ENCODE measurements at regions not wholly inside any gene's neighbourhood (a gene's known extent, or its start where the extent isn't known, plus 50 kb on each side); places are given as distances from the start of the nearest gene placed in this dataset.

GRCh38 chr6:156175433-156175832, 601.7 kb upstream of the ARID1B start:
- no peak for DNase-seq

- DNase-seq, result no peak
Measured at GRCh38 chr6:156174031-156174890, 602.9 kb upstream of the ARID1B start.

GRCh38 chr6:156169371-156169770, 607.8 kb upstream of the ARID1B start:
- DNase-seq, result no peak

- no peak for DNase-seq
Measured at GRCh38 chr6:156167625-156168071, 609.5 kb upstream of the ARID1B start.

DNA sequence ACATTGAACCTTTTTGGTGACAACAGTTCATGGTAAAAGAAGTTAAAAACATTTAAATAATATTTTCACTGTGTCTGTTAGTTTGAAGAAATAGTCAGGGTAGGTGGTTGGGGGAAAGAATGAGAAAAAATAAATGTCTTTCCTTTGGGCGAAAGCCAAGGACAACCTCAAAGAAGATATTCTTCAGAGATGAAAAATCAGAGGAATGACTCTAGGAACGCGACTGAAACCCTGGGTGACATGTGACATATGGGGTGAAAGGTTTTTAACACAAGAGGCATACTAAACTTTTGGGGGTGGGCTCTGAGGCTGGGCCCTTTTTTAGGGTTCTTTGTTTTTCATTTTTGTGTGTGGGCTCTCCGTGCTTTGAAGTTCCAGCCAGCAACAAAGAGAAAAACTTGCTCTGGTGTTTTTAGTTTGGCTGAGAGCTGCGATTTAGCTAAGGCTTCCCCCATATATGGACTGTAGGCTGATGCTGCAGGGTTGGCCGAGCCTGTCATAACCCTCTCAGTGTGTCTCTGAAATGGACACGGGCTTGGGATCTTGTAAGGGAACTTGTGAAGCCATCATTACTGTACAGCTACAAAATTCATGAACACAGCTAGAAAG, 610.1 kb upstream of the ARID1B start:
- no peak for DNase-seq

DNA sequence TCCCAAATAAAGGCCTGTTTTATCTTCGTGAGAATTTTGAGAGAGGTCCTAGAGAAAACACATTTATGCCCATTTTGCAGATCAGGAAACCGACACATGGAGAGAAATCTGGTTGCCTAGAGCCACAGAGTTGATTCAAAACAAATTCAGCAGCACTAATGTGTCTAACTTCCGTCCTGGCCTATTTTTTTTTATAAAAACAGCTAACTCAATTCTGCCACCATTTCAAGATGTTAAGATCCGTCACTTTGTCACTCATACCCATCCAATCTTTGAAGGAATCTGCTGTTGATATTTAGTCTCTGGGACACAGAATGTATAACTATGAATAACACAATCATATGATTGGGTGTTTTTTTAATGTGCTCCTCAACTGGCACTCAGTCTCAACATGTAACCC, 611.1 kb upstream of the ARID1B start:
- no peak for DNase-seq

- DNase-seq, result no peak
Measured at GRCh38 chr6:156164701-156165452, 612.3 kb upstream of the ARID1B start.

GRCh38 chr6:156163311-156163710, 613.9 kb upstream of the ARID1B start:
- DNase-seq, result no peak

DNA sequence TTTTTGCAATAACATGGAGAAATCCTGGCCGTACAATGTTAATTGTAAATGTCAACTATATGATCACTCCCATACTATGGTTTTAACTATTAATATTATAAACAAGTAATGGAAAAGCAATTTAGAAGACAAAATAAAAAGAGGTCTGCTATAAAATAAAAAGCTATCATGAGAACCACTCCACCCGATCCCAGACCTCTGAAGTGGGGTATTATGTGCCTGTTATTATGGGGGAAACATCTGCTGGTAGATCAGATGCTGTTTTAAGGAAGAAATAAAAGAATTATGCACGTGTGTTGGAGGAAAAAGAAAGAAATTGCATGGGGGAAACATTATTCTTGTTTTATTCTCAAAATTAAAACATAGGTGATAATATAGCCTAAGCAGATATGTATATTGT, 615.7 kb upstream of the ARID1B start:
- DNase-seq, result no peak

DNA sequence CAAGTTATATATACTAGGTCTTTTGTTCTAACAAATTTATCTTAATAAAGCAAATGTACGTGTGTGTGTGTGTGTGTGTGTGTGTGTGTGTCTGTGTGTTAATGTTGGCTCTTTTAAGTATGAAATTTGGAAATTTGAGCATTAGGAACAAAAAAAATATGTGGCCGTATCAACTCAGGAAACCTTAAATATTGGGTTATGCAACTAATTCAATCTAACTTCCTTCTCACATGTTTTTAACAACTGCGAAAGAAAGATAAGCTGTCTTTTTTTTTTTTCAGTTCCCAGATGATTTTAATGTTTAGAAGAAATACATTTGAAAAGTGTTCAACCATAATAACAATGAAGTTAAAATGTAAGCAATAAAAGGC, 616.4 kb upstream of the ARID1B start:
- no peak for DNase-seq

GRCh38 chr6:156160007-156160794, 617.0 kb upstream of the ARID1B start:
- DNase-seq, result no peak

GRCh38 chr6:156154896-156155295, 622.3 kb upstream of the ARID1B start:
- no peak for DNase-seq

- no peak for DNase-seq
Measured at GRCh38 chr6:156150391-156150790, 626.8 kb upstream of the ARID1B start.

DNA sequence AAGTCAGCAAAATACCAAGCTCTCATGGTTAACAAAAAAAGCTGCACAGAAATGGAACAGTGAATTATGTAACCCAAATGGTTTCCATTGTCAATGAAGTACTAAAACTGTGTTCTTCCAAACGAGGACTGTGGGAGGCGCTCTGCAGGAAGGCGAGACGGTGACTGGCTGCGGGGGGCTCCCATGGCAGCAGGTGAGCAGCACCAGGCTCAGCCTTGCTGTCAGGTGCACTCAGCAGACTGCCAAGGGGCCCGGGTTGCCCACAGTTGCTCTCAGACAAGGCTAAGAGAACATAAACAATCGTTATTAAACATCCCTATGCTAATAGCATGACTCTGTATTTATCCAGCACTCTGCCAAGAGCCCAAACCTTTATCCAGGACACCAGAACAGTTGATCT, 630.3 kb upstream of the ARID1B start:
- no peak for DNase-seq

DNA sequence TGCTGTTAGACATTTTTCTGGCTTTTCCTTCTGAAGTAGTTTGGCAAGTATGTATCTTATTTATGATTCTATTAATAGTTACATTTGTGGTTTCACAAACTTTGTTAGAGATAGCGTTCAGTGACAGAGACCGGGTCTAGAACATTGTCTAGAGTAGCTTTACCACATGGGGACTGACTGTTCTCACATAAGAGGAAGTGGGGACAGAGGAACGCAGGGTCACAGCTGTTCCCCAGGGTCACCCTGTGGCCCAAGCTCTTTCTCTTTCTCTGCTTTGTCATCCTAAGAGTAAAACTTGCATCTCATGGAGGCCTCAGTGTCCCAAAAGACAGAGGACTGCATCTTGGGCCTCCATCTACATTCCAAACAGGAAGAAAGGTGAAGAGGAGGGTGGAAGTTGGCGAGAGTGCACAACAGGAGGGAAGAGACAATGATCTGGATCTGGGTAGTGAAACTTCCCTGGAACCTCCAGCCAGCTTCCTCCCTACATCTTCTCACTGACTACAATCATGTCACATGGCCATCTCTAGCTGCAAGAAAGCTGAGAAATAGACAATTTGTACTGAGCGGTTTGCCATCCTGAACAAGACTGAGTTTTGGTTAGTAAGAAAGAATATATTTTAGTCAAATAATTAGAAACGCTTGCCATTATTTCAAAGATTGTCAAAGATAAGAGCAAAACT, 645.8 kb upstream of the ARID1B start:
- no peak for DNase-seq

DNA sequence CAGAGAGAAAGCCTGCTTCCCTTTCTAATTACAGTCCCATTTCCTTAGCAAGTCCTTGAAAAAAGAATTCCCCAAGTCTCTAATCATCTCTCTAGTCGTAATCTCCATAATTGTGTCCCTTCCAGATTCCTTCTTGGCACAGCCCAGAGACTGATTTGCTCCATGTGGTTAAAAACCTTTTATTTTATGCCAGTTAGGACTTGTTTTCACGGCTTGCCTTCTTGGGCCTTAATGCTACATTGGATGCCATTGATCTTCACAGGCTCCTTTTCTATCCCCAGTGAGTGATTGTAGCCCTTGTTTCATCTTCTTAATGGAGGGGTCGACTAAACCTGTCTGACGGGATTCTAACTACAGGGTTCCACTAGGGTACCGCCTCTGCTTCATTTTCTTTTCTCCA, 650.6 kb upstream of the ARID1B start:
- no peak for DNase-seq

GRCh38 chr6:156125844-156126243, 651.3 kb upstream of the ARID1B start:
- DNase-seq, result no peak

DNA sequence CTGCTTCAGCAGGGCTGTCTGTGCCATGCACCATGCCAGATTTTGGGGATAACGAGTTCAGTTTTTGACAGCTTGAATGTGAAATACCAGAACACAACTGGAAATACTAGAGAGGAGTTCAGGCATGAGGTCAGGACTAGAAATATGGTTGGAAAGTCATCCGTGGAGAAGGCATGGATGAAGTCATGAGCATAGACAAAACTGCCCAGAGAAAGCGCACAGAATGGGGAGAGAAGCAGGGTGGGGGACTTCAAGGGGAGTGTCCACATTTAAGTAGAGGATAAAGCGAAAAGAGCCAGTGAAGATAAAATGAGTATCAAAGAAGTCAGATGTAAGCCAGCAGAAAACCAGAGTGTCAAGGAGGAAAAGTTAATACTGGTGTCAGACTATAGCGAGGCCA, 653.4 kb upstream of the ARID1B start:
- DNase-seq, result no peak

DNA sequence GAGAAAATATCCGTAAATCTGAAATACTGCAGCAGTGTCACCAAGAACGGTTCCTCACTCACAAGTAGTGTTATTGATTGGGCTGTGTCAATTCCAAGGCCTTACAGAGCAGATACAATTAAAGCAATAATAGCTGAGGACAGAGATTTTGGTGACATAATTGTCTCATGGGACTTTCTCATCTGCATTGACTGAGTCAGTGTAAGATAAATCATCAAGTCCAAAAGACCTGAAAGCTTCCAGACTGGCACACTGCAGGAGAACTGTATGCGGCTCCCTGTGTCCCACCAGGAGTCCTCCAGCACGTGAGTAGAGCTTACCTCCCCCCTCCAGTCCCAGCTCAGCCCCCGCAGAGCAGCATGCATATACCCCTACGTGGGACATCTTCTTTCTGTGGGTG, 655.2 kb upstream of the ARID1B start:
- no peak for DNase-seq

- no peak for DNase-seq
Measured at GRCh38 chr6:156114541-156114940, 658.9 kb upstream of the NOX3 start.

DNA sequence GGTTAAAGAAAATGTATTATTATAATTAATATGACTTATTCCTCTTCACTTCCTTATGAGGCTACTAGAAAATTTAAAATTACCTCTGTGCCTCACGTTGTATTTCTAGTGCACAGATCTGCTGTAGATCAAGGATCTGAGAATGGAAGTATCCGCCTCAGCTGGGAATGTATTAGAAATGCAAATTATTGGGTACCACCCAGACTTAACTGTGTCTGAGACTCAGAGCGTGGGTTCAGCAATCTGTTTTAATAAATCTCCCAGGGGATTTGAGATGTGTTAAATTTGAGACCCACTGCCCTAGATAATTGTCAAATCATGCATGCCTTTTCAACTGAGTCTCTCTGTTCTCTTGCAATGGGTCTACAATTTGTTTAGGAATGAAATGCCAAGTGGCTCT, 658.0 kb upstream of the NOX3 start:
- no peak for DNase-seq

- DNase-seq, result no peak
Measured at GRCh38 chr6:156111913-156112312, 656.3 kb upstream of the NOX3 start.

DNA sequence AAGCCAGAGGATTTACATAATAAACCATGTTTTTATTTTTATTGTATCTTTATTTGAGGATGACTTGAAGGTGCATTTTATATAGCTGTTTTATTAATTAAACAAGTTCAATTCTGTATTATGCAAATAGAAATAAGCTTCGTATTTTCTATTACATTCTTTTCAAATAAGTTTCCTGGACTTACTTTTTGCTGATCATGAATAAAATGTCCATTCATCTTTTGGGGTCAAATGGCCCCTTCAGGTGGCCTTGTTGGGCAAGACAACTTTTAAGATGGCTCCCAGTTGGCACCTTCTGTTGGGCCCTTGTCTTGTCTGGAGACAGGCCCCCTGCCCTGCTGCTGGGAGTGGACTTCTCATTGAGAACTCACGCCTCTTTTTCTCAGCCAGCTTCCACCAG, 654.6 kb upstream of the NOX3 start:
- DNase-seq, result no peak

Data from HCEC 1CT (cell line).